ENCODE measurements at regions not wholly inside any gene's neighbourhood (a gene's known extent, or its start where the extent isn't known, plus 50 kb on each side); places are given as distances from the start of the nearest gene placed in this dataset.

DNA sequence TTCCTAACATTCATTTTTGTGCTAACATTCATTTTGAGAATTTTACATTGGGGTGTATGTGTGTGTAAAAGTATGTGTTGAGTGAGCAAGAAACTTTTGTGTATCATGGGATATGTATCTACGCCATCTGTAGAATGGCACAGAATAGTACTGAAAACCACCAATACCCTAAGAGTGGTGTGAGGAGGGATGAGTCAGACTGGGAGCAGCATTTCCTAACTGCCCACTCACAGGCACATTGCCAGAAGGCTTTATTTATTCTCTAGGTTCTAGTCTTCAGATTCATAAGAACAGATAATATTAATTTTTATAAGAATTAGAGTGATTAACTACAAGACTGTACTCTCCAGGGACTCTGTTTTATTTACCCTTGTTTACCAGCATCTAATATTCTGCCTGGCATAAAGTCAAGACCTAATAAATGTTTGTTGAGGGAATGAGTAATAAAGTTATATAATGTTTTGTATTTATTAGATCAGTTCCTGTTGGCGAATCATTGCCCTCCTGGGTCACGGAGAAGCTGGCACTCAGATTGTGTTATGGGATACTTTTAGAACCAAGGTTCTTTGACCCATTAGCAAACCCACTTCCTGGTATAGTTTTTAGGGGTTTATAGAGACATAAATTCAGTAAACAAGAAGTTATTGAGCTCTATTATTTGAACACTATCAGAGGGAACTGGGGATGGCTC lies 159.1 kb upstream of the PPP2R2B start:
- no peak for DNase-seq

DNA sequence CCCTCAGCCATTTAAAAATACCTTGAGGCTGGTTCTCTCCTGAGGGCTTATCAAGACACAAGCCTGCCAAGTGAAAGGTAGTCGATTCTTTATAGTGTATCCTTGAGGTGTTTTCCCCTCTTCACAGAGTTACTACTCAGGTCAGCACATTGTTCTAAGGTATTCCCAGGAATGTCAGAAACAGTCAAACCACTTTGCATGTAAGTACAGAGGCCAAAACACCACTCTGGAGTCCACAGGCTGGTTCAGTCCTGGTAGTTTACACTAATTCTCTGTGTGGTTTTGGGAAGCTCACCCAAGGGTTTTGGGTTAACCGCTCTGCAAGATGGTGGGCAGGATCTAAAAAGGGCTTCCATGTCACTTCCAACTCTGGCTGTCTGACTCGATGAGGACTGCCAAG lies 162.3 kb upstream of the PPP2R2B start:
- DNase-seq, result no peak

GRCh38 chr5:147044572-147045273 lies 166.2 kb upstream of the PPP2R2B start:
- no peak for DNase-seq

DNA sequence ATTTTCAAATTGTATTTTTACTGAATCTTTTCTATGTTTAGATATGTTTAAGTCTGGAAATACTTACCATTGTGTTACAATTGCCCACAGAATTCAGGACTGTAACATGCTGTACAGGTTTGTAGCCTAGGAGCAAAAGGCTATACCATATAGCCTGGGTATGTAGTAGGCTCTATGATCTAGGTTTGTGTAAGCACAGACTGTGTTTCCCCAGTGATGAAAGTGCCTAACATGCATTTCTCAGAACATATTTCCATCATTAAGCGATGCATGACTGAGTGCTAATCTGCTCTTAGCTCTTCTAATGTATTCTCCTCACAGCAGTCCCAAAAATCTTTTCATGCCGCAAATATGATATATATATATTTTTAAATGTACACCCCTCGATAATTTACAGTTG lies 166.7 kb upstream of the PPP2R2B start:
- no peak for DNase-seq

DNA sequence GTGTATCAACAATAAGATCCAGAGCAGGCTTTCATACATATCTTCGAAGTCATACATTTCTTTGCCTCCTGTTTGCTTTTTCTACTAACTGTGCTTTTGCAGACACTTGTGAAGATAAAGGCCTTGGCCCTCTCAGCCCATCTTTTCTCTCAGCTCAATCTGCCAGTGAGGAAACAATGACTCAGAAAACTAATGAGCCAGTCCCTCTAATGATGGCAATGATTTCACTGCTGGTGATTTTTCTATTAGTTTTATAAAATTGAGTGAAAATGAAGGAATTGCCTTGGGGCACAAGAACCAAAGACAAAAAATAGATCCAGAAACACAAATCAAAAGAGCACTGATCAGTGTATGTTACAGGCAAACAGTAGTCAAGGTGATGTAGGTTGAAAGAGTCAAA lies 167.7 kb upstream of the PPP2R2B start:
- DNase-seq, result no peak

DNA sequence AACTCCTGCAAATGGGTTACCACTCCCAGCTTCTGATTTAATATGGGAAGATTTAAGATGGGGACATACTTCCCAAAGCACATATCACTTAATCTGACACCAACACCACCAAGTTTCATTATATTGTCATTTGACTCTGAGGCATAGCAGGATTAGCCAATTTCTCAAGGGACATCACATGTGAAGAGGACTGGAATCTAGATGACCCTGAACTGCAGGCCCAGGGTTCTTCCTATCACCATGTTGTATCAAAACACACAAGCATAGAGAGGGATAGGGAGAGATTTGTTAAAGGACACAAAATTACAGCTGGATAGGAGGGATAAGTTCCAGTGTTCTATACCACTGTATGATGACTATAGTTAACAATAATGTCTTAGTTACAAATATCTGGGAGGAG lies 168.3 kb upstream of the PPP2R2B start:
- no peak for DNase-seq

DNA sequence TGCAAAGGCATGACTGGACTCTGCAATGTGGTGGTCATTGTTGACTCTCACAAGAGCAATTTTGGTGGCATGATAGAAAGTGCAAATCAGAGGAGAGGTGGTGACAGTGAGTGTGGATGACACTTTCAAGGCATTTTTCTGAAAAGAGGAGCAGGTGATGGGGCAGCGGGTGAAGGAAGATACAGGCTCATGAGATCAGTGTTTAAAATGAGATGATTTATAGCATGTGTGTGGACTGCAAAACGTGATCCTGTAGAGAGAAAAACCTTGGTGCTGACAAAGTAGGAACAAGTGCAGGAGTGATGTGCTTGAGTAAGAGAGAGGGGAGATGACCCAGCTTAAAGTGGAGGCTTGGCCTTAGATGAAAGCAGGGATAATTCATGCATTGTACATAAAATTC lies 171.2 kb upstream of the PPP2R2B start:
- no peak for DNase-seq

DNA sequence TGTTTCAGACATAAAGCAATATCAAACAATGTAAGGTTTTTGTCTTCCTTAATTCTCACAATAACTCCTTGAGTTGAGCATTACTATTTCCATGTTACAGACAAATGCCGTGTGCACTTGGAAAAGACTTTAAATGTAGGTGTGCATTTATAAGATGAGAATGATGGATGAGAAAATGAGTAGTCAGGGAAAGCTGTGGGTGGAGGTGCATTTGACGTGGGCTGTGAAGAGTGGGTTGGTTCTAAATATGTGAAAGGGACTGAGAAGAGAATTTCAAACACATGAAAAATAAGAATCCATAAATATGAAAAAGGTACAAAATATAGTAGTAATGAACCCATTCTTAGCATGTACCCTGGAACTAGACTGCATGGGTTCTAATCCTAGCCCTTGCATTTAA lies 171.6 kb upstream of the PPP2R2B start:
- DNase-seq, result no peak

DNA sequence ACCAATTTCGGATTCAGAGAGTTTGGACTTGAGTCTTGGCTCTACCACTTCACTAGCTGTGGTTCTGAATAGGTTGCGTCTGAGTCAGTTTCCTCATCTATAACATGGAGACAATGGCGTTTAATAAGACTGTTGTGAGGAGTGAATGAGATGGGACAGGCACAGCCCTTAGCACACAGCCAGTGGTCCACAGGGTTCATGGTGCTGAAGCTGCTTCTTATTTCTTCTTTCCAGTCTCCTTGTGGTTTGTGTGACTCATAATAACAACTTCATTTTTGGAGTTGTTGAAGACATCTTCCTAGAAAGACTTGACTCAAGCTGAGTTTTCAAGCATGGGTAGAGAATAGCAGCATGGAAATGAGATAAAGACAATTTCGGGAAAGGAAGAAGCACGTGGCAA lies 172.6 kb upstream of the PPP2R2B start:
- no peak for DNase-seq

- no peak for DNase-seq
Measured at GRCh38 chr5:147052519-147052918, 174.0 kb upstream of the PPP2R2B start.

GRCh38 chr5:147055089-147055826 lies 176.7 kb upstream of the PPP2R2B start:
- DNase-seq, result no peak

DNA sequence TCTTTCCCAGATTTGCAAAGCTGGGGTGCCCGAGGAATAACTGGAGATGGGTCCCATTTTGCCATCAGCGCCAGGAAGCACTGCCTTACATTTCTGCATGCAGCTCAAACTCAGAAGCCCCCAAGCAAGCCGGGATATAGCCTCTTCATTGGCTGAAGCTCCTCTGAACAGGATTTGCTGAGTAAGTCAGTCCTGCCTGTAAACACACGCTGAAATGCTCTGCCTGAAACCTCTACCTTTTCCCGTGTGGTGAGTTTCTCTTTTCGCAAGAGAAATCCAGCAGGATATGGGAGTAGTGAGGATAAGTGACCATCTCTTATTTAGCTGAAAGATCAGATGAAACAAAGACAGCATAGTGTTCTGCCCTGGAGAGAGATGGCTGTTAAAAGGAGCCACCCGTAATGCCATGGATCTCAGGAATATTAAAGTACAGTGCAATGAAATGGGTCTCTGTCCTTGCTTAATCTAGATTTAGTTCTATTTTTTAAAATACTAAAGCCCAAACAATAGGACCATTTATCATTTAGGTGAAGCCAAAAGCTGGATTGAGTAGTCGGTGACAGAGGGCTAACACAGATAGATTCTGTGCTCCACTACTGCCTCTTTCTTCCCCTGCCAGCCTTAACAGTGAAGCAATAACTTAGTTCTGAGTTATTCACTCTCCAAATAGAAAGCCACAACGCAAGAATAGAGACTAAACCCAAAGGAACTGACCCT lies 177.5 kb upstream of the PPP2R2B start:
- DNase-seq, result no peak

DNA sequence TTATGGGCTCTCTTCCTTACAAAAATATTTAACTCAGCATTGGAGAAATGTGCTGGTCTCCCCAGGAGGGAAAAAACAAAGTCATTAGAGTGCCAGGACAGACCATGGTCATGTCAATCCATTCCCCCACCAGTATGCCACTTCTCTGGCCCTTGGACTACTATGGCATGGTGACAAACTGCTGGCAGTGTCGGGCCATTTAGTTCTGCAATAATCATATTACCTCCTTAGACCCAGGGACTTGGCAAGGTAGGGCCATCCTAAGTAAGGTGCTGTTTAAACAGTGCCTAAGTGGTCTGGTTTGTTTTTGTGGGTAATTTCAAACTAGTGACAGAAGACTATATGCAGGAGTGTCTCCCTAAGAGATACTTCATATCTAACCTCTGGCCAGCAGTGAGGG lies 177.8 kb upstream of the STK32A start:
- DNase-seq, result no peak

- no peak for DNase-seq
Measured at GRCh38 chr5:147061431-147061830, 173.4 kb upstream of the STK32A start.

GRCh38 chr5:147062427-147062826 lies 172.4 kb upstream of the STK32A start:
- DNase-seq, result no peak

- no peak for DNase-seq
Measured at GRCh38 chr5:147063943-147064342, 170.9 kb upstream of the STK32A start.

DNA sequence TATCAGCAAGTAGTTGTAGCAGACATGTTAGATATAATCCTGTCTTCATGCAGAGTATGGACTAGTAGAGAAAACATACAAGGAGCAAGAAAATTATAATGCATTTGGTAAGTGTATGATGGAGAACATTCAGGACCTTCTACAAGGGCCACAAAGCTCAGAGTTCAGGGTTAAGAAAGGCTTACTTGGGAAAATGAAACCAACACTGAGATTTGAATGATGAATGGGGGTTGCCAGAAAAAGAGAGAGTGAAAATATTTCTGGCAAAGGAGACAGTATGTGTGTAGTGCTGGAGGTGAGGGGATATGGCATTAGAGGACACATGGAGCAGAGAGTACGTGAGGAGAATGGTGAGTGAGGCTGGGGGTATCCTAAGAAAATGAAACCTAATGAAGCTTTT lies 169.8 kb upstream of the STK32A start:
- no peak for DNase-seq

- no peak for DNase-seq
Measured at GRCh38 chr5:147068998-147069397, 165.8 kb upstream of the STK32A start.

DNA sequence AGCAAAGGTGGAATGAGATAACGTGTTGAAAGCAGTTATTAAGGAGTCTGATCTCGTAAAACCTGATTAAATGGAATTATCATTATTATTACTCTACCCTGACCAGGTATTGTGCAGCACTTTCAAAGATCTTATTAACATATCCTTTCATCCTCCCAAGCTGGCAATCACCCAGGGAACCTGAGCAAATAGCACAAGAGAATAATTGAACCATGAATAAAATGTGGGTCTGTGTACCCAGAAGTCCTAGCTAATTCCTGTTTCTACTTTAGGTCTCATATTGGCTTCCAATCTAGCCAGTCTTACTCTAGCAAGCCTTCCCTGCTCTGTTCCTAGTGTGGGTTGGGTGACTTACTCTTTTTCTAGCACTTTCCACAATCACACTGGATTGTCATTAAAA lies 162.2 kb upstream of the STK32A start:
- DNase-seq, result no peak

- DNase-seq, result no peak
Measured at GRCh38 chr5:147073098-147073497, 161.7 kb upstream of the STK32A start.

GRCh38 chr5:147075187-147075586 lies 159.6 kb upstream of the STK32A start:
- DNase-seq, result no peak

DNA sequence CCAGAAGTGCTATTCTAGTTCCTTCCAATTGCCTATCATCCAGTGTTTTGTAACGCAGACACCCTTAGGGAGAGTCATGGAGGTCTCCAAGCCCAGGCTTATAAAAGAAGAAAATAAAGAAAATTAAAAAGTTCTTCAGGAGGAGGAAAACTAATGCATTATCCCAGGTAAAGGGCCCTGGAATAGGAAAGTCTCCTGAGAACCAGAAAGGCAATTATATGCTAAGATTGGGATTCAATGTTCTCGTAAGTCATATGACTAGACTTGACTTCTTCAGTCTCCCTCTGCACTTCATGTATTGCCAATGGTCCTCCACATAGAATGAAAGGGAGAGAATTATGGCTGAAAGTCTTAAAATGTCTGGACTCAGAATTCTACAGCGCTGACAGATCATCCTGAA lies 154.4 kb upstream of the STK32A start:
- DNase-seq, result no peak

- DNase-seq, result no peak
Measured at GRCh38 chr5:147081311-147081764, 153.5 kb upstream of the STK32A start.

Data from effector CD8-positive, alpha-beta T cell (primary cell).